ENCODE measurements at regions not wholly inside any gene's neighbourhood (a gene's known extent, or its start where the extent isn't known, plus 50 kb on each side); places are given as distances from the start of the nearest gene placed in this dataset.

DNA sequence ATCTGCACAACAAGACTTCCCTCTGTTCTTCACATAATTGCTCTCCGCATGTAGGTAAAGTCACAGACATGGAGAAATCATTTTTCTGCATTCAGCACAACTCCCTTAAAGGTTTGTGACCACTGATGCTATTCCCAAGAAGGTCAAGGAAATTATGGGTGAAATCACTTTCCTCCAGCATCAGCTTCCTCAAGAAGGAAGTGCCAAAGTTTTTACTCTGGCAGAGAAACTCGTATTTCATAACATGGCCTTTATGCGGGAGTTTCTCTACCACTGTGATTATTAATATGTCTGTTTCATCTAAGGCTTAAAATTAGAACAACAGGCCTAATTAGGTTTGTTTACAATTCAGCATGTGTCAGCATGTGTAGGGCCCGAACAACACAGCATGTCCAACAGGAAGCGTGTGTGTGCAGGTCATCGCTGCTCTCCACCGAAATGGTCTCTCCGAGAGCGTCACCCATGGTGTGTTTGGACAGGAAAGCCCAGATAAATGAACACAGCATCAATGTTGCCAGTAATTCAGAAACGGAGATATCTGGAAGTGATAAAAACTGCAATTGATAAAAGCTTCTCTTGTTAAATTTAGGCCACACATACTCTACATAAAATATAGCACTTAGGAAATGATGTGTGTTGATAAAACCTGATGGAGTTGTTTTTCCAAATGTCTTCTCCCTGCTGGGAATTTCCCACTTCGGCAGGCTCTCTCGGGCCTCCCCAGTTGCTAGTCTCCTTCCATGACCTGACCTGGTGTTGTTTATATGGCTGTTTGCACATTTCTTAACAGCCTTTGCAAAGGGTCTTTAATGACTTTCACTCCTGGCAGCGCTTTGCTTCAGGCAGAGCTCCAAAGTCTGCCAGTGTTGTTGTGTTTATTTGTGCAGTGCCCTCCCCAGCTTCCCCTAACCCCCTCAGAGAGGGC lies 265.1 kb upstream of the CEP162 start:
- H3K27ac ChIP-seq (ENCODE audit: low read depth in 1 of 2, low read length in 2 of 2): no peak overlapping the region
- no peaks in the 10 kb centered on the region for H3K27me3 ChIP-seq (ENCODE audit: control insufficient read depth in 4 of 4, insufficient read depth in 4 of 4, low read length in 3 of 4)
- H3K36me3 ChIP-seq (ENCODE audit: control insufficient read depth in 4 of 4, insufficient read depth in 3 of 4, low read depth in 1 of 4, low read length in 3 of 4): no peaks in the 10 kb centered on the region
- WGBS: 58% methylated on average over 13 of the region's 13 CpGs
- no peaks in the 10 kb centered on the region for H3K4me1 ChIP-seq (ENCODE audit: control insufficient read depth in 4 of 4, insufficient read depth in 4 of 4, low read length in 3 of 4)
- no peak overlapping the region for H3K4me3 ChIP-seq (ENCODE audit: low read depth in 1 of 3, low read length in 3 of 3)
- no peak for DNase-seq (ENCODE audit: low spot score)
- TF ChIP-seq JUND (IDR thresholded peaks at IDR 0.05): no peak
- TF ChIP-seq RXRA (IDR thresholded peaks at IDR 0.05): no peak
- no peak for TF ChIP-seq YY1 (IDR thresholded peaks at IDR 0.05)
- no peak for TF ChIP-seq HNF4G (IDR thresholded peaks at IDR 0.05)
- TF ChIP-seq GABPA (IDR thresholded peaks at IDR 0.05 in 1 of 2, conservative IDR thresholded peaks at IDR 0.05 in 1 of 2): no peak
- TF ChIP-seq, protein P1, sequence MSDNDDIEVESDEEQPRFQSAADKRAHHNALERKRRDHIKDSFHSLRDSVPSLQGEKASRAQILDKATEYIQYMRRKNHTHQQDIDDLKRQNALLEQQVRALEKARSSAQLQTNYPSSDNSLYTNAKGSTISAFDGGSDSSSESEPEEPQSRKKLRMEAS (IDR thresholded peaks at IDR 0.05): no peak
- TF ChIP-seq HNF4A (conservative IDR thresholded peaks at IDR 0.05): no peak
- no peak for TF ChIP-seq FOXA2 (IDR thresholded peaks at IDR 0.05)
- TF ChIP-seq SP1 (IDR thresholded peaks at IDR 0.05): no peak
- TF ChIP-seq RAD21 (IDR thresholded peaks at IDR 0.05): no peak
- TF ChIP-seq TAF1 (conservative IDR thresholded peaks at IDR 0.05): no peak
- TF ChIP-seq, protein P2, sequence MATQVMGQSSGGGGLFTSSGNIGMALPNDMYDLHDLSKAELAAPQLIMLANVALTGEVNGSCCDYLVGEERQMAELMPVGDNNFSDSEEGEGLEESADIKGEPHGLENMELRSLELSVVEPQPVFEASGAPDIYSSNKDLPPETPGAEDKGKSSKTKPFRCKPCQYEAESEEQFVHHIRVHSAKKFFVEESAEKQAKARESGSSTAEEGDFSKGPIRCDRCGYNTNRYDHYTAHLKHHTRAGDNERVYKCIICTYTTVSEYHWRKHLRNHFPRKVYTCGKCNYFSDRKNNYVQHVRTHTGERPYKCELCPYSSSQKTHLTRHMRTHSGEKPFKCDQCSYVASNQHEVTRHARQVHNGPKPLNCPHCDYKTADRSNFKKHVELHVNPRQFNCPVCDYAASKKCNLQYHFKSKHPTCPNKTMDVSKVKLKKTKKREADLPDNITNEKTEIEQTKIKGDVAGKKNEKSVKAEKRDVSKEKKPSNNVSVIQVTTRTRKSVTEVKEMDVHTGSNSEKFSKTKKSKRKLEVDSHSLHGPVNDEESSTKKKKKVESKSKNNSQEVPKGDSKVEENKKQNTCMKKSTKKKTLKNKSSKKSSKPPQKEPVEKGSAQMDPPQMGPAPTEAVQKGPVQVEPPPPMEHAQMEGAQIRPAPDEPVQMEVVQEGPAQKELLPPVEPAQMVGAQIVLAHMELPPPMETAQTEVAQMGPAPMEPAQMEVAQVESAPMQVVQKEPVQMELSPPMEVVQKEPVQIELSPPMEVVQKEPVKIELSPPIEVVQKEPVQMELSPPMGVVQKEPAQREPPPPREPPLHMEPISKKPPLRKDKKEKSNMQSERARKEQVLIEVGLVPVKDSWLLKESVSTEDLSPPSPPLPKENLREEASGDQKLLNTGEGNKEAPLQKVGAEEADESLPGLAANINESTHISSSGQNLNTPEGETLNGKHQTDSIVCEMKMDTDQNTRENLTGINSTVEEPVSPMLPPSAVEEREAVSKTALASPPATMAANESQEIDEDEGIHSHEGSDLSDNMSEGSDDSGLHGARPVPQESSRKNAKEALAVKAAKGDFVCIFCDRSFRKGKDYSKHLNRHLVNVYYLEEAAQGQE (IDR thresholded peaks at IDR 0.05): no peak
- TF ChIP-seq, protein P3, sequence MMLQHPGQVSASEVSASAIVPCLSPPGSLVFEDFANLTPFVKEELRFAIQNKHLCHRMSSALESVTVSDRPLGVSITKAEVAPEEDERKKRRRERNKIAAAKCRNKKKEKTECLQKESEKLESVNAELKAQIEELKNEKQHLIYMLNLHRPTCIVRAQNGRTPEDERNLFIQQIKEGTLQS (IDR thresholded peaks at IDR 0.05): no peak
- TF ChIP-seq, protein P4, sequence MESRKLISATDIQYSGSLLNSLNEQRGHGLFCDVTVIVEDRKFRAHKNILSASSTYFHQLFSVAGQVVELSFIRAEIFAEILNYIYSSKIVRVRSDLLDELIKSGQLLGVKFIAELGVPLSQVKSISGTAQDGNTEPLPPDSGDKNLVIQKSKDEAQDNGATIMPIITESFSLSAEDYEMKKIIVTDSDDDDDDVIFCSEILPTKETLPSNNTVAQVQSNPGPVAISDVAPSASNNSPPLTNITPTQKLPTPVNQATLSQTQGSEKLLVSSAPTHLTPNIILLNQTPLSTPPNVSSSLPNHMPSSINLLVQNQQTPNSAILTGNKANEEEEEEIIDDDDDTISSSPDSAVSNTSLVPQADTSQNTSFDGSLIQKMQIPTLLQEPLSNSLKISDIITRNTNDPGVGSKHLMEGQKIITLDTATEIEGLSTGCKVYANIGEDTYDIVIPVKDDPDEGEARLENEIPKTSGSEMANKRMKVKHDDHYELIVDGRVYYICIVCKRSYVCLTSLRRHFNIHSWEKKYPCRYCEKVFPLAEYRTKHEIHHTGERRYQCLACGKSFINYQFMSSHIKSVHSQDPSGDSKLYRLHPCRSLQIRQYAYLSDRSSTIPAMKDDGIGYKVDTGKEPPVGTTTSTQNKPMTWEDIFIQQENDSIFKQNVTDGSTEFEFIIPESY (IDR thresholded peaks at IDR 0.05): no peak
- TF ChIP-seq, protein P5, sequence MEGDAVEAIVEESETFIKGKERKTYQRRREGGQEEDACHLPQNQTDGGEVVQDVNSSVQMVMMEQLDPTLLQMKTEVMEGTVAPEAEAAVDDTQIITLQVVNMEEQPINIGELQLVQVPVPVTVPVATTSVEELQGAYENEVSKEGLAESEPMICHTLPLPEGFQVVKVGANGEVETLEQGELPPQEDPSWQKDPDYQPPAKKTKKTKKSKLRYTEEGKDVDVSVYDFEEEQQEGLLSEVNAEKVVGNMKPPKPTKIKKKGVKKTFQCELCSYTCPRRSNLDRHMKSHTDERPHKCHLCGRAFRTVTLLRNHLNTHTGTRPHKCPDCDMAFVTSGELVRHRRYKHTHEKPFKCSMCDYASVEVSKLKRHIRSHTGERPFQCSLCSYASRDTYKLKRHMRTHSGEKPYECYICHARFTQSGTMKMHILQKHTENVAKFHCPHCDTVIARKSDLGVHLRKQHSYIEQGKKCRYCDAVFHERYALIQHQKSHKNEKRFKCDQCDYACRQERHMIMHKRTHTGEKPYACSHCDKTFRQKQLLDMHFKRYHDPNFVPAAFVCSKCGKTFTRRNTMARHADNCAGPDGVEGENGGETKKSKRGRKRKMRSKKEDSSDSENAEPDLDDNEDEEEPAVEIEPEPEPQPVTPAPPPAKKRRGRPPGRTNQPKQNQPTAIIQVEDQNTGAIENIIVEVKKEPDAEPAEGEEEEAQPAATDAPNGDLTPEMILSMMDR (IDR thresholded peaks at IDR 0.05; ENCODE audit: low read depth, low read length, missing input control): no peak
- TF ChIP-seq FOXA1 (IDR thresholded peaks at IDR 0.05): no peak
- no peak for TF ChIP-seq NR2F2 (IDR thresholded peaks at IDR 0.05)
- TF ChIP-seq EGR1 (IDR thresholded peaks at IDR 0.05; ENCODE audit: low read depth in 2 of 2): no peak
- H3K9me3 ChIP-seq (ENCODE audit: control insufficient read depth in 4 of 4, low read length in 3 of 4): peaks cover 0 to 3% (median 0%) of the 10 kb centered on the region in 4 donors
- H3K9ac ChIP-seq (ENCODE audit: low read depth in 1 of 2, low read length in 2 of 2): no peak overlapping the region

Data from liver (tissue), 8 donors.